Islet precursor cell (in vitro differentiated cells): ENCODE measurements at regions not wholly inside any gene's neighbourhood (a gene's known extent, or its start where the extent isn't known, plus 50 kb on each side); places are given as distances from the start of the nearest gene placed in this dataset.
"Not testable (repeated sequence)": the region's sequence is repeated elsewhere in the genome, so short reads cannot be mapped to it uniquely, and the experiment has no call there.

ENCODE experiments used
- DNase-seq: peaks from one replicate; pipeline ENCODE4 v3.0.0-alpha.2; 2018

DNA sequence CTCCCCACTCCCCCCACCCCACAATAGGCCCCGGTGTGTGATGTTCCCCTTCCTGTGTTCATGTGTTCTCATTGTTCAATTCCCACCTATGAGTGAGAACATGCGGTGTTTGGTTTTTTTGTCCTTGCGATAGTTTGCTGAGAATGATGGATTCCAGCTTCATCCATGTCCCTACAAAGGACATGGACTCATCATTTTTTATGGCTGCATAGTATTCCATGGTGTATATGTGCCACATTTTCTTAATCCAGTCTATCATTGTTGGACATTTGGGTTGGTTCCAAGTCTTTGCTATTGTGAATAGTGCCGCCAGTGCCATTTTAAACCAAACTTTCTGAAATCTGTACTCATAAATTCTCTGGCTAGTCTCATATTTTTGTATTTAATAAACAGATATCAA is 85.3 kb upstream of the MAGI3 start:
- not testable (repeated sequence) for DNase-seq

DNA sequence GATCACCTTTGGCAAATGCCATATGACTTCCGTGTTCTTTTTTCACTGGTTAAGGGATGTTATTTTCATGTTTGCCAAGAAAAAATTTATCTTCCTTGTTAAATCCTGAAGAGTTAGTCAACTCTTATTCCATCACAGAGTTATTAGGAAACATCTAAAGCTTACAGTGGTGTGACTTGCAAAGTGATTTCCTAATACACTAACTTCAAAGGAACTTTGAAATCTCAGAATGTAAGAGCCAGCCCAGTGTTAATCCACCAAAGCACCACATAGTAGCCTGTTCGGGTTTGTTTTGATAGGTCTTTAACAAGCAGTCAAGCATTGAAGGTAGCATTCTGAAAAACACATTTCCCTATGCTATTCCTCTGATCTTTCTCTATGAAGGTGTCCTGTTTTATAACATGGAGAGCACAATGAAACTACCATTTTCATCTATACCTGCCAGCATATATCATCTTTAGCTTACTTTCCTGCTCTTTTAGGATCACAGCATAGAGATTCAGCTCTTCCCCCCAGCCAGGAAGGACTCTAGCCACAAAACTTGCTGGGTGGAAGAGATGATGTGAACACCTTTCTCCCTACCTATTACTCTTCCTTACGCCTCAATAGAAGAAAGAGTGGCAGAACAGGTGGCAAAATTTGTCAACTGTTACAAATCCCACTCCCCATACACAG is 82.4 kb upstream of the MAGI3 start:
- DNase-seq = no peak

DNA sequence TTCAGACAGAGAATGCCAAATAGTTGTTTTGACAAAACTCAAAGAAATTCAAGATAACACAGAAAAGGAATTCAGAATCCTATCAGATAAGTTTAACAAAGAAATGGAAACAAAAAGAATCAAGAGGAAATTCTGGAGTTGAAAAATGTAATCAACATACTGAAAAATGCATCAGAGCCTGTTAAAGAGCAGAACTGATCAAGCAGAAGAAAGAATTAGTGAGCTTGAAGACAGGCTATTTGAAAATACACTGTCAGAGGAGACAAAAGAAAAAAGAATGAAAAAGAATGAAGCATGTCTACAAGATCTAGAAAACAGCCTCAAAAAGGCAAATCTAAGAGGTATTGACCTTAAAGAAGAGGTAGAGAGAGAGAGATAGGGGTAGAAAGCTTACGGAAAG is 77.7 kb upstream of the MAGI3 start:
- not testable (repeated sequence) for DNase-seq

GRCh38 chr1:113314600-113314999 is 75.7 kb upstream of the MAGI3 start:
- no peak for DNase-seq

GRCh38 chr1:113320272-113320671 is 70.0 kb upstream of the MAGI3 start:
- DNase-seq = no peak

DNA sequence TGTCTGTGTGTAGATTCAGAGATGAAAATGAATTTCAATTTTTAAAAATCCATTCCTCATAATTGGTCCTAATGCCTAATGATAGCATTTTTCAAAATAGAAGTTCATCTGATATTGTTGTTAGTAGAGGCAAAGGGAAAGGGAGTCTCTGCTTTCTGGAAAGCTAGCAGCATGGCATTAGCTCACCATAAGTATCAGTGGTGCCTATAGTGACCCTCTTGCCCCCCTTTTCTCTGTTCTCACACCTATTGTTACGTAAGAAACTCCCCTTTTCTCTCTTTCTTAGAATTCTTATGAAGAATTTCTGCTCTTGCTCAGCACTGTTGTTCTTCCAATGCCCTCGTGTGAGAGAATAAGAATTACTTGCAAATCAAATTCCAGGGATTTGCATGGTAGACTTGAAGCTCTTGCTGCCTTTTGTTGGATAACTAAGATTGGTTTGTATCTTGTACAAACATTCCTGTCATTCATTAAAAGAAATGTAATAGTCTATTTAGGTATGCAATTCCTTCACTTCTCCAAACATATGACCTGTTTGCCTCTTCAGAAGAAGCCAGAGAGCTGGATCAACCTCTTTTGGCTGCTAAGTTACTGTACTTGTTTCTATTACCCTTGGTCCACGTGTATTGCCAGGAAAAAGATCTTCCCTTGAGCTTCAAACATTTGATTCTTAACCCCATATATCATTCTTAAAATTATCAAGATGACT is 69.2 kb upstream of the MAGI3 start:
- no peak for DNase-seq

GRCh38 chr1:113321771-113322387 is 68.4 kb upstream of the MAGI3 start:
- no peak for DNase-seq

- no peak for DNase-seq
Observed at GRCh38 chr1:113322439-113322838, 67.9 kb upstream of the MAGI3 start.

DNA sequence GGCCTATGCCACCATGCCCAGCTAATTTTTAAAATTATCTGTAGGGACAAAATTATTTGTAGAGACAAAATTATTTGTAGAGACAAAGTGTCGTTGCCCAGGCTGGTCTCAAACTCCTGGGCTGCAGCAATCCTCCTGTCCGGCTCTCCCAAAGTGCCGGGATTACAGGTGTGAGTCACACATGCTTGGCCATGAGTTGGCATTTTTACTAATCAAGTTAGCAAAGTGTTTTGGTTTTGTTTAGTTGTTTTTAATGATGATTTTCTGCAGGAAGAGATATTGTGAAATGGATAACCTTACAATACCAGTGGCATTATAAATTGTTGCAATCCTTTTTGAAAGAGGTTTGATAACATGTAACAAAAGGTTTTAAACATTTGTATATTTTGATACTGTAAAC is 65.3 kb upstream of the MAGI3 start:
- peak; percentile 75 for DNase-seq

DNA sequence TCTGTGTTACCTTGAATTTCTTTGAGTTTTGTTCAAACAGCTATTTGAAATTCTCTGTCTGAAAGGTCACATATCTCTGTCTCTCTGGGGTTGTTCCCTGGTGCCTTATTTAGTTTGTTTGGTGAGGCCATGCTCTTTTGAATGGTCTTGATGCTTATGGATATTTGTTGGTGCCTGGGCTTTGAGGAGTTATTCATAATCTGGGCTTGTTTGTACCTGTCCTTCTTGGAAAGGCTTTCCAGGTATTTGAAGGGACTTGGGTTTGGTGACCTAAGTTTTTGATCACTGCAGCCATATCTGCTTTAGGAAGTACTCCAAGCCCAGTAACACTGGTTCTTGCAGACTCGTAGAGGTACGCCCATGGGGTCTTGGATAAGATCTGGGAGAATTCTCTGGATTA is 63.3 kb upstream of the MAGI3 start:
- DNase-seq = no peak

DNA sequence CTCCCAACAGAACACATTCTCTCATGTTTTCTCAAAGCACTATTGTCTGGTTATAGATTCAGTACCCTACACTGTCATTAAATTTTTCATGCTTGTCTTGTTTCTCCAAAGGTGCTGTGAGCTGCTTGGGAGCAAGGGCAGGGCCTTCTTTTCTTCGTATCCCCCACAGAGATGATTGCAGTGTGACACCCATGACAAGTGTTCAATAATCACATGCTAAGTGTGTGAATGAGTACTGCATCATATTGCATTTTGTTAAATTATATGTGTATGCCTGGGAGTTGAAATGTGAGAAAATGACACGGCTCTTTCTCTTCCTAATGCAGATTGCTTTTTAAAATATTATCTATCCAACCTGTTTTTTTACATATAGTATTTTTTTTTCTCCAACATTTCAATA is 57.3 kb upstream of the MAGI3 start:
- no peak for DNase-seq

DNA sequence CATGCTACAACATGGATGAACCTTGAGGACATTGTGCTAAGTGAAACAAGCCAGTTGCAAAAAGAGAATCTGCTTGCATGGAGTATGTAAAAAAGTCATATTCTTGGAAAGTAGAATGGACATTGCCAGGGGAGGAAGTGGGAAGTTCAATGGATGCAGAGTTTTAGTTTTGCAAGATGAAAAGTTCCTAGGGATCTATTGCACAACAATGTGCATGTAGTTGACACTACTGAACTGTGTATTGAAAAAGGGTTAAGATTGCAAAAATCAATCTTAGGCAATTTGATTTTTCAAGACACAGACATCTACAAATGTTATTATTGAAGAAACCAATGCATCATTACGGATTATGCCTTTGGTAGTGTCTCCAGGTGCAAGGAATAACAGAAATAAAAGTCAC is 50.3 kb upstream of the MAGI3 start:
- DNase-seq = no peak
